NCI-H2227 (cell line): ENCODE measurements at regions not wholly inside any gene's neighbourhood (a gene's known extent, or its start where the extent isn't known, plus 50 kb on each side); places are given as distances from the start of the nearest gene placed in this dataset.
"Not testable (repeated sequence)": the region's sequence is repeated elsewhere in the genome, so short reads cannot be mapped to it uniquely, and the experiment has no call there.

Source experiments
- DNase-seq: peaks from one replicate; lab custom pipeline; 2025; ENCODE audit not compliant: unreplicated experiment; lab: John Stamatoyannopoulos, UW

GRCh38 chr11:23834306-23834705 lies 662.5 kb upstream of the LUZP2 start:
- DNase-seq, result not testable (repeated sequence)

- DNase-seq, result no peak
Observed at GRCh38 chr11:23836981-23837380, 659.9 kb upstream of the LUZP2 start.

DNA sequence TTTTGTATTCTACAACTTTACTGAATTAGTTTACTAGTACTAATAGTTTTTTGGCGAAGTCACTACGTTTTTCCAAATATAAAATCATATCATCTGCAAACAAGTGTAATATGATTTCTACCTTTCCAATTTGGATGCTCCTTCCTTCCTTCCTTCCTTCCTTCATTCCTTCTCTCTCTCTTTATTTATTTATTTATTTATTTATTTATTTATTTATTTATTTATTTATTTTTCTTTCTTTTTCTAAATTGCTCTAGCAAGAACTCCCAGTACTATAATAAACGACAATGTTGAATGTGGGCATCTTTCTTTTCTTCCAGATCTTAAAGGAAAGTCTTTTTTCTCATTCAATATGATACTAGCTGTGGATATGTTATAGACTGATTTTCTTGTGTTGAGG lies 656.0 kb upstream of the LUZP2 start:
- DNase-seq, result no peak

GRCh38 chr11:23846902-23847422 lies 649.9 kb upstream of the LUZP2 start:
- no peak for DNase-seq

- DNase-seq, result no peak
Observed at GRCh38 chr11:23851216-23851615, 645.6 kb upstream of the LUZP2 start.

- DNase-seq, result no peak
Observed at GRCh38 chr11:23856654-23857053, 640.2 kb upstream of the LUZP2 start.

- no peak for DNase-seq
Observed at GRCh38 chr11:23859087-23859486, 637.8 kb upstream of the LUZP2 start.

GRCh38 chr11:23861615-23862014 lies 635.2 kb upstream of the LUZP2 start:
- no peak for DNase-seq

DNA sequence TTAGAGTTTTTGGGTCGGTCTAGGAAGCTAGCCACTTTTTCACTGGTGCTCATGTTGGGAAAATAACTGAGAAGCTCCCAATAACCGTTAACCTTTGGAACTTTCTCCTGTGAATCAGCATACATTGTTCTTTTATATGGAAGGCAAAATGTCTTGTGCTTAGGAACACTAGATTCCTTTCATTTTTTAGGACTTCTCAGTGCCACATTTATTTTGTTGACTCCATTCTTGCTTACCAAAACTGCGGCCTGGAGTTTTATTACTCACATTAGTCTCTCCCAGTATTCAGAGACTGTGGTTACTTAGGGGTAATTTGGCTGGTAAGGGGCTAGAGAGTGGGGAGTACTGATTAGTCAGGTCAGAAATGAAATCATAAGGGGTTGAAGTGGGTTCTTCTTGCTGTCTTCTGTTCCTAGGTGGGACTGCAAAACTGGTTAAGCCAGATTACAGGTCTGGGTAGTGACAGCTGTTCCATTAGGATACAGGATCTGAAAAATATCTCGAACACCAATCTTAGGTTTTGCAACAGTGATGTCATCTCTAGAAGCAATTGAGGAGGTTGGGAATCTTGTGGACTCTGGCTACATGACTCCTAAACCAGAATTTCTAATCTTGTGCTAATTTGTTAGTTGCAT lies 631.4 kb upstream of the LUZP2 start:
- DNase-seq, result no peak

DNA sequence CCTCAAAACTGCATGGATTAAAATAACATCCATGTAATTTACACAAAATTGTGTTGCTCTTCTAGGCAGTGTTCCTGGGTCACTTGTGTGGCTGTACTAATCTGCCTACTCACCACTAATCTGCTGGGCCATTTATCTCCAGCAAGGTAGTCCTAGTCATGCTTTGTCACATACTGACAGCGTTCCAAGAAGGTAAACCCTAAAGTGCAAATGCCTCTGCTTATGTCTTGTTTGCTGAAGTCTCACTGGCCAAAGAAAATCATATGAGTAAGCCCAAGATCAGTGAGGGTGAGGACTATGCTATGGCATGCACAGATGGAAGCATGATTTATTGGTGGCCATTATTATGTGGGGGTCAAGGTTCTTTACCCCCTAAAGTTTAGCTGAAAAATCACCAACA lies 630.2 kb upstream of the LUZP2 start:
- DNase-seq, result no peak

- no peak for DNase-seq
Observed at GRCh38 chr11:23869671-23870070, 627.2 kb upstream of the LUZP2 start.

- no peak for DNase-seq
Observed at GRCh38 chr11:23873406-23873805, 623.4 kb upstream of the LUZP2 start.

DNA sequence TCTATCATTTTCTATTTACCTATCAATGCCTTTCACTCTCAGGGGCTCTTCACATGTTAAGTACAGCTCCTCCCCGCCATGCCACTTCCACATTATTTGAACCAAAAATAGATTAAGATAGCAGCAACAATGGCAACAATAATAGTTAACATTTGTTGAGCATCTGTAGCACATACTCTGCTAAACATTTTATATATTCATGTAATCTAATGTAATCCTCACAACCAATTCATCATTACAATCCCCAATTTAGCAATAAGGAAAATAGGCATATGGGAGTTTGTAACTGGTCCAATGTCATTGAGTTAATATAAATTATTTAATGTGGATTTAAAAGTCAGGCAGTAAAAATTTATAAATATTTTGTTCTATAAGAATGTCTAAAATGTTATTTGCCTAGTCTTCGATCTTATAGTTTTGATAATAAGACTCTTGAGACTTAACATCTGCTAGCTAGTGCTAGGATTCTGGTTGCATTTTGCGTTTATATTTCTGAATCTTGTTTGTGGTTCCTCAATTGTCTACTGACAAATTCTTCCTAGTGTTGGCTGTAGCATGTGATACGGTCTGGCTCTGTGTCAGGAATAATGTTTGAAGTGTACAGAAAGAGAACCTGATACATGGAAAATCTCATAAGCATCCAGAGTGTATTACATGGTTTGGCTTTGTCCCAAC lies 621.5 kb upstream of the LUZP2 start:
- no peak for DNase-seq

GRCh38 chr11:23883426-23884048 lies 613.3 kb upstream of the LUZP2 start:
- DNase-seq, result not testable (repeated sequence)

DNA sequence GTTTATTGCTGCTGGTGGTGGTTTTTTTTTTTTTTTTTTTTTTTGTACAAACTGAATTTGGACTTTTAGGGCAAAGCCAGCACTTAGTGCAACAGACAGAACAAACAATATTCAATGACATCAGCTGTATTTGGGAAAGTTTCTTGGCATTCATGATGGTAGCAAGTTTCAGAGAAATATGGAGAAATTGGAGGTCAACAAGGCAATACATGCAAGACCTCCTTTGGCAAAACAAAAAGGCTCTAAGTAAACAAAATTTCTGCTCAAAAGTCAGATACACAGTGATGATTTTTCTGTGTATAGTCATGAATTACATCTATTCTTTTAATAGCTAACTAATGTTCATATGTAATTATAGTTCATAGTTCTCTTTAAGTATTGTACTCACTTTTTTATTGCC lies 612.5 kb upstream of the LUZP2 start:
- DNase-seq, result no peak

GRCh38 chr11:23885801-23886200 lies 611.1 kb upstream of the LUZP2 start:
- DNase-seq, result no peak

DNA sequence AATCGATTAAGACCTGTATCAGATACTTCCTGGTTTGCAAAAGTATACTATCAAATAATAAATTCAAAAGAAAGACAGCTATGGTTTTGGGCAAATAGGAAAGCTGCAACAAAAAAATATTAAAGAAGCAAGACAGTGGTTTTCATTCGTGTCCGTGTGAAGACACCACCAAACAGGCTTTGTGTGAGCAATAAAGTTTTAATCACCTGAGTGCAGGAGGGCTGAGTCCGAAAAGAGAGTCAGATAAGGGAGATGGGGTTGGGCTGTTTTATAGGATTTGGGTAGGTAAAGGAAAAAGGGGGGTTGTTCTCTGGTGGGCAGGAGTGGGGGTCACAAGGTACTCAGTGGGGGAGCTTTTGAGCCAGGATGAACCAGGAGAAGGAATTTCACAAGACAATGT lies 609.7 kb upstream of the LUZP2 start:
- DNase-seq, result not testable (repeated sequence)

DNA sequence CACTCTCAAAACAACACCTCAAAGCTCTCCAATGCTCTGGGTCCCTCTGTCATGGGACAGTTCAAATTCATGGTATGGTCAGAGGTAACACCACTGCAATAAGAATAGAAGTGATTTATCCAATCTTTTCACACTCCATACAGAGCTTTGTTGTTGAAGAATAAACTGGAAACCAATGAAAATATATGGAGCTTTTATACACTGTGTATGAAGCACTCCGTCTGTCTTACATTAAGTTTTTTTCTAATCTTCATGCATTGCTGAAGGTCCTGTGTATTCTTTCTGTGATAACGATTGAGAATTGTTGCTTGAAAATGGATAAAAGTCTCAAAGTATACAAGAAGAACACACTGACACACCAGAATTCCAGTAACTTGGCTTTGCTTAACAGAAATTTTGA lies 603.7 kb upstream of the LUZP2 start:
- DNase-seq, result no peak

- no peak for DNase-seq
Observed at GRCh38 chr11:23897453-23898286, 599.2 kb upstream of the LUZP2 start.

DNA sequence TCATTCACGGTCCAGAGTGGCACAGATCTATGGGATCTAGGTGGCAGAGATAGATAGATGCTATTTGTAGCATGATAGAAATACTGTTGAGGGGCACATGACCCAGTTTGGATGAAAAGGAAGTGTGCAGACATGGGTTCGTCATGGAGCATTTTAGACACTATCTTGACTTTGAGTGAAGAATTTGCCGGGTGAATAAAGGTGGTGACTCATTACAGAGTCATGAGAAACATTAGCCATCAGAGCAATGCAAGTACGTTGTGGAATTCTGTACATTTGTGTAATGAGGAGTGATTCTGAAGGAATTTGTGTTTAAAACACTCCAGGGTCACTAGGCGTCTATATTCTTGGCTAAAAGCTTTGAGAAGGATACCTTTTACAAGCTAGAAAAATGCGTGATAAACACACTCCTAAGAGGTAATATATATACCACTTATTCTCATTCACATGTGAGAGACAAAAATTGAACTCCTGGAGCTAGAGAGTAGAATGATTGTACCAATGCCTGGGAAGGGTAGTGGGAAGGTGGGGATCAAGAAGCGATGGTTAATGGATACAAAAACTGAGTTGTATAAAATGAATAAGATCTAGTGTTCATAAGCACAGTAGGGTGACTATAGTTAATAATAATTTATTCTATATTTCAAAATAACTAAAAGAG lies 593.7 kb upstream of the LUZP2 start:
- no peak for DNase-seq

DNA sequence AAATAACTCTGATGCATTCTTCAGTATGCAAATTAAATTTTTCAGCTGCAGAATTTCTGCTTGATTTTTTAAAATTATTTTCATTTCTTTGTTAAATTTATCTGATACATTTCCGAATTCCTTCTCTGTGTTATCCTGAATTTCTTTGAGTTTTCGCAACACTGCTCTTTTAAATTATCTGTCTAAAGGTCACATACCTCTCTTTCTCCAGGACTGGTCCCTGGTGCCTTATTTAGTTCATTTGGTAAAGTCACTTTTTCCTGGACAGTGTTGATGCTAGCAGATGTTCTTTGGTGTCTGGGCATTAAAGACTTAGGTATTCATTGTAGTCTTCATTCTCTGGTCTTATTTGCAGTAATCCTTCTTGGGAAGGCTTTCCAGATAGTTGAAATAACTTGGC lies 577.4 kb upstream of the LUZP2 start:
- no peak for DNase-seq
